HEK293 (cell line): ENCODE measurements at regions not wholly inside any gene's neighbourhood (a gene's known extent, or its start where the extent isn't known, plus 50 kb on each side); places are given as distances from the start of the nearest gene placed in this dataset.

Experiments used
- CTCF ChIA-PET: fragments of 350-600 bp; formaldehyde crosslinking; extraction: SDS; loops from one replicate; lab custom pipeline; 2021; ENCODE audit warnings: antibody characterized with exemption; lab: Yijun Ruan, JAX
- POLR2A ChIA-PET: fragments of 300-600 bp; formaldehyde crosslinking; extraction: SDS; loops from one replicate; lab custom pipeline; 2020; ENCODE audit warnings: antibody characterized with exemption, inconsistent platforms; lab: Yijun Ruan, JAX
- H3K27ac ChIP-seq: fragments of 200-500 bp; sonication (Bioruptor generic); 2 replicates; pipeline ENCODE4 v1.5.1; 2014; ENCODE audit warnings: low read depth, low read length, control low read depth, inconsistent platforms; ENCODE audit errors: extremely low read depth
- H3K36me3 ChIP-seq, 2 experiments: fragments of 200-500 bp in 1 of 2; sonication (Bioruptor generic) in 1 of 2; 1 replicate in 1 of 2; 2 replicates in 1 of 2; pipeline ENCODE4 v1.5.1; 2014 to 2017; ENCODE audit warnings: inconsistent platforms in 2 of 2, low read length in 2 of 2; ENCODE audit not compliant: control insufficient read depth in 2 of 2, insufficient read depth in 1 of 2
- H3K4me1 ChIP-seq: fragments of 200-500 bp; sonication (Bioruptor generic); 2 replicates; pipeline ENCODE4 v1.5.1; 2014; ENCODE audit warnings: mild to moderate bottlenecking, low read length, inconsistent platforms; ENCODE audit not compliant: control insufficient read depth, insufficient read depth
- H3K4me3 ChIP-seq: 2 replicates; pipeline ENCODE4 v1.5.1; 2011; ENCODE audit warnings: low read depth, mild to moderate bottlenecking, control low read depth, low read length, moderate library complexity
- H3K9me3 ChIP-seq: fragments of 200-500 bp; sonication (Bioruptor generic); 2 replicates; pipeline ENCODE4 v1.5.1; 2014; ENCODE audit warnings: low read depth, low read length, inconsistent platforms; ENCODE audit not compliant: control insufficient read depth, insufficient read depth
- HIC1 ChIP-seq: fragments of 450-650 bp; formaldehyde crosslinking; IDR thresholded peaks from 2 replicates; pipeline ENCODE4 v1.5.1; 2016; ENCODE audit warnings: missing biosample characterization, missing genetic modification characterization
- MZF1 ChIP-seq: fragments of 450-650 bp; formaldehyde crosslinking; IDR thresholded peaks from 2 replicates; pipeline ENCODE4 v1.5.1; 2017; ENCODE audit warnings: missing biosample characterization, missing genetic modification characterization, borderline replicate concordance
- ZBTB1 ChIP-seq: fragments of 450-650 bp; formaldehyde crosslinking; IDR thresholded peaks from 2 replicates; pipeline ENCODE4 v1.5.1; 2016; ENCODE audit warnings: missing biosample characterization, missing genetic modification characterization
- ZFP3 ChIP-seq: fragments of 450-650 bp; formaldehyde crosslinking; IDR thresholded peaks from 2 replicates; pipeline ENCODE4 v1.5.1; 2016; ENCODE audit warnings: low read depth, missing biosample characterization, missing genetic modification characterization
- ZFP69B ChIP-seq: fragments of 450-650 bp; formaldehyde crosslinking; IDR thresholded peaks from 2 replicates; pipeline ENCODE4 v1.5.1; 2016; ENCODE audit warnings: missing biosample characterization, missing genetic modification characterization
- ZNF121 ChIP-seq: fragments of 450-650 bp; formaldehyde crosslinking; IDR thresholded peaks from 2 replicates; pipeline ENCODE4 v1.5.1; 2016; ENCODE audit warnings: missing biosample characterization, missing genetic modification characterization
- ZNF174 ChIP-seq: fragments of 450-650 bp; formaldehyde crosslinking; IDR thresholded peaks from 2 replicates; pipeline ENCODE4 v1.5.0; 2017; ENCODE audit warnings: missing biosample characterization, mild to moderate bottlenecking, missing genetic modification characterization
- ZNF18 ChIP-seq: fragments of 450-650 bp; formaldehyde crosslinking; IDR thresholded peaks from 2 replicates; pipeline ENCODE4 v1.5.1; 2016; ENCODE audit warnings: missing biosample characterization, missing genetic modification characterization
- ZNF2 ChIP-seq: fragments of 450-650 bp; formaldehyde crosslinking; IDR thresholded peaks from 2 replicates; pipeline ENCODE4 v1.5.1; 2016; ENCODE audit warnings: missing biosample characterization, missing genetic modification characterization
- ZNF211 ChIP-seq: fragments of 450-650 bp; formaldehyde crosslinking; IDR thresholded peaks from 2 replicates; pipeline ENCODE4 v1.5.1; 2016; ENCODE audit warnings: low read depth, missing biosample characterization, missing genetic modification characterization
- ZNF239 ChIP-seq: fragments of 450-650 bp; formaldehyde crosslinking; IDR thresholded peaks from 2 replicates; pipeline ENCODE4 v1.5.1; 2016; ENCODE audit warnings: missing biosample characterization, missing genetic modification characterization
- ZNF280D ChIP-seq: fragments of 450-650 bp; formaldehyde crosslinking; IDR thresholded peaks from 2 replicates; pipeline ENCODE4 v1.5.1; 2016; ENCODE audit warnings: missing biosample characterization, missing genetic modification characterization
- ZNF324 ChIP-seq: fragments of 450-650 bp; formaldehyde crosslinking; IDR thresholded peaks from 2 replicates; pipeline ENCODE4 v1.5.1; 2016; ENCODE audit warnings: missing biosample characterization, missing genetic modification characterization
- ZNF341 ChIP-seq: fragments of 450-650 bp; formaldehyde crosslinking; IDR thresholded peaks from 2 replicates; pipeline ENCODE4; 2016; ENCODE audit warnings: low read depth, missing biosample characterization, missing genetic modification characterization
- ZNF514 ChIP-seq: fragments of 450-650 bp; formaldehyde crosslinking; IDR thresholded peaks from 2 replicates; pipeline ENCODE4 v1.5.1; 2016; ENCODE audit warnings: missing biosample characterization, missing genetic modification characterization
- ZNF629 ChIP-seq: fragments of 450-650 bp; formaldehyde crosslinking; IDR thresholded peaks from 2 replicates; pipeline ENCODE4 v1.5.1; 2017; ENCODE audit warnings: missing biosample characterization, missing genetic modification characterization
- ZNF660 ChIP-seq: fragments of 450-650 bp; IDR thresholded peaks from 2 replicates; pipeline ENCODE4 v1.5.1; 2018; ENCODE audit warnings: missing biosample characterization, mild to moderate bottlenecking, missing genetic modification characterization
- ZNF785 ChIP-seq: fragments of 450-650 bp; formaldehyde crosslinking; IDR thresholded peaks from 2 replicates; pipeline ENCODE4 v1.5.1; 2016; ENCODE audit warnings: missing biosample characterization, missing genetic modification characterization
- ZNF843 ChIP-seq: fragments of 450-650 bp; formaldehyde crosslinking; IDR thresholded peaks from 2 replicates; pipeline ENCODE4 v1.5.1; 2016; ENCODE audit warnings: missing biosample characterization, missing genetic modification characterization
- ZSCAN16 ChIP-seq: fragments of 450-650 bp; formaldehyde crosslinking; IDR thresholded peaks from 2 replicates; pipeline ENCODE4 v1.5.1; 2016; ENCODE audit warnings: missing biosample characterization, missing genetic modification characterization
- TF ChIP-seq, protein P1 (sequence below): fragments of 450-650 bp; formaldehyde crosslinking; IDR thresholded peaks from 2 replicates; pipeline ENCODE4 v1.5.0; 2017; ENCODE audit warnings: missing biosample characterization, missing genetic modification characterization, borderline replicate concordance
- TF ChIP-seq, protein P2 (sequence below): fragments of 450-650 bp; formaldehyde crosslinking; IDR thresholded peaks from 2 replicates; pipeline ENCODE4 v1.5.1; 2016; ENCODE audit warnings: missing biosample characterization, missing genetic modification characterization

GRCh38 chr12:104858611-104859543 is 99.2 kb downstream of the SLC41A2 start (continued):
- TF ChIP-seq, protein P1, sequence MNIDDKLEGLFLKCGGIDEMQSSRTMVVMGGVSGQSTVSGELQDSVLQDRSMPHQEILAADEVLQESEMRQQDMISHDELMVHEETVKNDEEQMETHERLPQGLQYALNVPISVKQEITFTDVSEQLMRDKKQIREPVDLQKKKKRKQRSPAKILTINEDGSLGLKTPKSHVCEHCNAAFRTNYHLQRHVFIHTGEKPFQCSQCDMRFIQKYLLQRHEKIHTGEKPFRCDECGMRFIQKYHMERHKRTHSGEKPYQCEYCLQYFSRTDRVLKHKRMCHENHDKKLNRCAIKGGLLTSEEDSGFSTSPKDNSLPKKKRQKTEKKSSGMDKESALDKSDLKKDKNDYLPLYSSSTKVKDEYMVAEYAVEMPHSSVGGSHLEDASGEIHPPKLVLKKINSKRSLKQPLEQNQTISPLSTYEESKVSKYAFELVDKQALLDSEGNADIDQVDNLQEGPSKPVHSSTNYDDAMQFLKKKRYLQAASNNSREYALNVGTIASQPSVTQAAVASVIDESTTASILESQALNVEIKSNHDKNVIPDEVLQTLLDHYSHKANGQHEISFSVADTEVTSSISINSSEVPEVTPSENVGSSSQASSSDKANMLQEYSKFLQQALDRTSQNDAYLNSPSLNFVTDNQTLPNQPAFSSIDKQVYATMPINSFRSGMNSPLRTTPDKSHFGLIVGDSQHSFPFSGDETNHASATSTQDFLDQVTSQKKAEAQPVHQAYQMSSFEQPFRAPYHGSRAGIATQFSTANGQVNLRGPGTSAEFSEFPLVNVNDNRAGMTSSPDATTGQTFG (tag by site-specific recombination): no peak
- TF ChIP-seq ZNF843 (tag by site-specific recombination) (no peak), ZFP3 (tag by site-specific recombination) (no peak)
- TF ChIP-seq, all 188 proteins: peak for 0

- no peaks in the 10 kb centered on the region for H3K36me3 ChIP-seq
- TF ChIP-seq ZSCAN16 (tag by site-specific recombination) (no peak), ZNF2 (no peak), ZNF785 (tag by site-specific recombination) (no peak), MZF1 (no peak), ZFP69B (tag by site-specific recombination) (no peak), ZNF174 (no peak), ZNF121 (no peak), ZNF280D (tag by site-specific recombination) (no peak), ZNF18 (tag by site-specific recombination) (no peak), ZBTB1 (tag by site-specific recombination) (no peak), ZNF660 (tag by site-specific recombination) (no peak), ZNF514 (tag by site-specific recombination) (no peak), HIC1 (tag by site-specific recombination) (no peak), ZNF211 (tag by site-specific recombination) (no peak), ZNF239 (tag by site-specific recombination) (no peak), ZNF341 (tag by site-specific recombination) (no peak), ZNF324 (tag by site-specific recombination) (no peak), ZNF629 (no peak)
- TF ChIP-seq, protein P2, sequence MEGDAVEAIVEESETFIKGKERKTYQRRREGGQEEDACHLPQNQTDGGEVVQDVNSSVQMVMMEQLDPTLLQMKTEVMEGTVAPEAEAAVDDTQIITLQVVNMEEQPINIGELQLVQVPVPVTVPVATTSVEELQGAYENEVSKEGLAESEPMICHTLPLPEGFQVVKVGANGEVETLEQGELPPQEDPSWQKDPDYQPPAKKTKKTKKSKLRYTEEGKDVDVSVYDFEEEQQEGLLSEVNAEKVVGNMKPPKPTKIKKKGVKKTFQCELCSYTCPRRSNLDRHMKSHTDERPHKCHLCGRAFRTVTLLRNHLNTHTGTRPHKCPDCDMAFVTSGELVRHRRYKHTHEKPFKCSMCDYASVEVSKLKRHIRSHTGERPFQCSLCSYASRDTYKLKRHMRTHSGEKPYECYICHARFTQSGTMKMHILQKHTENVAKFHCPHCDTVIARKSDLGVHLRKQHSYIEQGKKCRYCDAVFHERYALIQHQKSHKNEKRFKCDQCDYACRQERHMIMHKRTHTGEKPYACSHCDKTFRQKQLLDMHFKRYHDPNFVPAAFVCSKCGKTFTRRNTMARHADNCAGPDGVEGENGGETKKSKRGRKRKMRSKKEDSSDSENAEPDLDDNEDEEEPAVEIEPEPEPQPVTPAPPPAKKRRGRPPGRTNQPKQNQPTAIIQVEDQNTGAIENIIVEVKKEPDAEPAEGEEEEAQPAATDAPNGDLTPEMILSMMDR: no peak
- TF ChIP-seq, all 188 proteins: peak for 0
- POLR2A ChIA-PET: no interaction called here
- CTCF ChIA-PET: interaction anchor here (1.7 kb wide), 1 partner anchor 475 kb away, joined by 7 read pairs; no protein-coding TSS in a partner anchor
- Histone ChIP-seq H3K4me3 (no peak overlapping the region), H3K4me1 (no peaks in the 10 kb centered on the region), H3K27ac (no peak overlapping the region), H3K9me3 (no peaks in the 10 kb centered on the region)
Observed at GRCh38 chr12:104856531-104856930, 101.6 kb downstream of the SLC41A2 start.
